ENCODE measurements at regions not wholly inside any gene's neighbourhood (a gene's known extent, or its start where the extent isn't known, plus 50 kb on each side); places are given as distances from the start of the nearest gene placed in this dataset.

- Mint-ChIP-seq H3K4me1 (ENCODE audit: unreplicated experiment) (peaks cover 29% of the 10 kb centered on the region), H3K27ac (no peak overlapping the region)
- no peak for DNase-seq (ENCODE audit: extremely low spot score, unreplicated experiment)
Observed at GRCh38 chr5:135632798-135633197, 54.0 kb upstream of the CXCL14 start.

GRCh38 chr5:135631391-135631790 lies 52.6 kb upstream of the CXCL14 start:
- Mint-ChIP-seq H3K27me3 (peaks cover 57% of the 10 kb centered on the region), H3K36me3 (peaks cover 4% of the 10 kb centered on the region), H3K9me3 (no peaks in the 10 kb centered on the region)

More at GRCh38 chr5:135632798-135633197, 54.0 kb upstream of the CXCL14 start:
- Mint-ChIP-seq H3K36me3 (peaks cover 4% of the 10 kb centered on the region), H3K9me3 (no peaks in the 10 kb centered on the region), H3K27me3 (peaks cover 59% of the 10 kb centered on the region), H3K4me3 (no peak overlapping the region)
- no peak for TF ChIP-seq CTCF (conservative IDR thresholded peaks at IDR 0.05)

GRCh38 chr5:135629666-135630065 lies 50.9 kb upstream of the CXCL14 start:
- peaks cover 53% of the 10 kb centered on the region for H3K27me3 Mint-ChIP-seq
- DNase-seq (ENCODE audit: extremely low spot score, unreplicated experiment) = no peak
- no peaks in the 10 kb centered on the region for H3K9me3 Mint-ChIP-seq
- H3K4me1 Mint-ChIP-seq (ENCODE audit: unreplicated experiment) = peaks cover 11% of the 10 kb centered on the region
- no peak for TF ChIP-seq CTCF (conservative IDR thresholded peaks at IDR 0.05)
- no peak overlapping the region for H3K4me3 Mint-ChIP-seq
- no peak overlapping the region for H3K27ac Mint-ChIP-seq
- peaks cover 4% of the 10 kb centered on the region for H3K36me3 Mint-ChIP-seq

More at GRCh38 chr5:135631391-135631790, 52.6 kb upstream of the CXCL14 start:
- Mint-ChIP-seq H3K4me3 (no peak overlapping the region), H3K4me1 (ENCODE audit: unreplicated experiment) (peaks cover 20% of the 10 kb centered on the region), H3K27ac (no peak overlapping the region)
- TF ChIP-seq CTCF (conservative IDR thresholded peaks at IDR 0.05) = no peak
- DNase-seq (ENCODE audit: extremely low spot score, unreplicated experiment) = peak; percentile 24

GRCh38 chr5:135628771-135629563 lies 50.2 kb upstream of the CXCL14 start:
- Mint-ChIP-seq H3K27me3 (peaks cover 53% of the 10 kb centered on the region), H3K4me1 (ENCODE audit: unreplicated experiment) (peaks cover 11% of the 10 kb centered on the region), H3K4me3 (no peak overlapping the region), H3K36me3 (peaks cover 4% of the 10 kb centered on the region), H3K27ac (no peak overlapping the region), H3K9me3 (no peaks in the 10 kb centered on the region)
- no peak for DNase-seq (ENCODE audit: extremely low spot score, unreplicated experiment)
- no peak for TF ChIP-seq CTCF (conservative IDR thresholded peaks at IDR 0.05)

Measured in type B pancreatic cell (in vitro differentiated cells).